GM12873 (cell line): ENCODE measurements at regions not wholly inside any gene's neighbourhood (a gene's known extent, or its start where the extent isn't known, plus 50 kb on each side); places are given as distances from the start of the nearest gene placed in this dataset.

Experiments used
- CTCF ChIP-seq: IDR thresholded peaks from 2 replicates; pipeline ENCODE4 v1.5.1; 2012; ENCODE audit warnings: low read depth, mild to moderate bottlenecking, moderate library complexity, low read length, control low read depth; ENCODE audit not compliant: insufficient read depth; ENCODE audit errors: missing control alignments

GRCh38 chr1:14332158-14332557 is 266.3 kb upstream of the KAZN start:
- no peak for TF ChIP-seq CTCF

- TF ChIP-seq CTCF: no peak
Observed at GRCh38 chr1:14334336-14335176, 263.9 kb upstream of the KAZN start.

- no peak for TF ChIP-seq CTCF
Observed at GRCh38 chr1:14338509-14338908, 260.0 kb upstream of the KAZN start.

- TF ChIP-seq CTCF: no peak
Observed at GRCh38 chr1:14339288-14339687, 259.2 kb upstream of the KAZN start.

- no peak for TF ChIP-seq CTCF
Observed at GRCh38 chr1:14340002-14340785, 258.3 kb upstream of the KAZN start.

- TF ChIP-seq CTCF: no peak
Observed at GRCh38 chr1:14341147-14341546, 257.3 kb upstream of the KAZN start.

- no peak for TF ChIP-seq CTCF
Observed at GRCh38 chr1:14345946-14346550, 252.4 kb upstream of the KAZN start.
